RWPE2 (cell line): ENCODE measurements at regions not wholly inside any gene's neighbourhood (a gene's known extent, or its start where the extent isn't known, plus 50 kb on each side); places are given as distances from the start of the nearest gene placed in this dataset.

Source experiments
- ATAC-seq: fragments of 200-7000 bp; cut with Tn5 transposase; 3 replicates; pipeline ENCODE4 v1.9.1; 2021; ENCODE audit warnings: low read depth
- DNase-seq: peaks from one replicate; pipeline ENCODE4 v3.0.0-alpha.2; 2020; ENCODE audit warnings: low spot score
- H3K27ac ChIP-seq: fragments of 450-650 bp; 2 replicates; pipeline ENCODE4 v1.5.1; 2017; ENCODE audit warnings: mild to moderate bottlenecking; ENCODE audit not compliant: poor library complexity, severe bottlenecking
- H3K27me3 ChIP-seq: fragments of 250-450 bp; sonication (Bioruptor Pico); 2 replicates; pipeline ENCODE4 v1.5.1; 2021; ENCODE audit warnings: mild to moderate bottlenecking, moderate library complexity; ENCODE audit not compliant: insufficient read depth, poor library complexity, severe bottlenecking
- H3K36me3 ChIP-seq: fragments of 250-450 bp; sonication (Bioruptor Pico); 2 replicates; pipeline ENCODE4 v1.5.1; 2020; ENCODE audit warnings: low read depth, mild to moderate bottlenecking, moderate library complexity
- H3K4me1 ChIP-seq: fragments of 250-450 bp; sonication (Bioruptor Pico); 2 replicates; pipeline ENCODE4 v1.5.1; 2021; ENCODE audit warnings: mild to moderate bottlenecking, moderate library complexity; ENCODE audit not compliant: insufficient read depth, poor library complexity, severe bottlenecking
- H3K4me3 ChIP-seq: fragments of 250-450 bp; sonication (Bioruptor Pico); 2 replicates; pipeline ENCODE4 v1.5.1; 2021; ENCODE audit warnings: mild to moderate bottlenecking, moderate library complexity; ENCODE audit not compliant: severe bottlenecking
- H3K9me3 ChIP-seq: fragments of 250-450 bp; sonication (Bioruptor Pico); 2 replicates; pipeline ENCODE4 v1.5.1; 2021; ENCODE audit warnings: mild to moderate bottlenecking, moderate library complexity; ENCODE audit not compliant: severe bottlenecking
- TF ChIP-seq, protein P1 (sequence below): fragments of 450-650 bp; IDR thresholded peaks from one replicate; pipeline ENCODE4 v1.5.1; 2017; ENCODE audit warnings: mild to moderate bottlenecking, moderate library complexity; ENCODE audit not compliant: poor library complexity, severe bottlenecking

DNA sequence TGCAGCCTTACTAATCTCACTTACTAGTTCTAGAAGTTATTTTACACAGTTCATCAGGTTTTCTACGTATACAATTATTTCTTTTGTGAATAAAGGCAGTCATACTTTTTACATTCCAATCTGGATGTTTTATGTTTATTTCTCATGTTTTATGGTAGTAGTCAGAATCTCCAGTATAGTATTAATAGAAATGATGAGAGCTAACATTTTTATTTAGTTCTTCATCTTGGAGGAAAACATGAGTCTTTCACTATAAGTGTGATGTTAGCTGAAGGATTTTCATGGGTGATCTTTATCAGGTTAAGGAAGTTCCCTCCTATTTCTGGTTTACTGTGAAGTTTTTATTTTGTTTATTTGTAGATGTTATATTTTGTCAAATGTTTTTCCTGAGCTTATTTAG is 256.1 kb upstream of the GIMD1 start:
- no peak for ATAC-seq
- H3K36me3 ChIP-seq, result no peaks in the 10 kb centered on the region
- TF ChIP-seq, protein P1, sequence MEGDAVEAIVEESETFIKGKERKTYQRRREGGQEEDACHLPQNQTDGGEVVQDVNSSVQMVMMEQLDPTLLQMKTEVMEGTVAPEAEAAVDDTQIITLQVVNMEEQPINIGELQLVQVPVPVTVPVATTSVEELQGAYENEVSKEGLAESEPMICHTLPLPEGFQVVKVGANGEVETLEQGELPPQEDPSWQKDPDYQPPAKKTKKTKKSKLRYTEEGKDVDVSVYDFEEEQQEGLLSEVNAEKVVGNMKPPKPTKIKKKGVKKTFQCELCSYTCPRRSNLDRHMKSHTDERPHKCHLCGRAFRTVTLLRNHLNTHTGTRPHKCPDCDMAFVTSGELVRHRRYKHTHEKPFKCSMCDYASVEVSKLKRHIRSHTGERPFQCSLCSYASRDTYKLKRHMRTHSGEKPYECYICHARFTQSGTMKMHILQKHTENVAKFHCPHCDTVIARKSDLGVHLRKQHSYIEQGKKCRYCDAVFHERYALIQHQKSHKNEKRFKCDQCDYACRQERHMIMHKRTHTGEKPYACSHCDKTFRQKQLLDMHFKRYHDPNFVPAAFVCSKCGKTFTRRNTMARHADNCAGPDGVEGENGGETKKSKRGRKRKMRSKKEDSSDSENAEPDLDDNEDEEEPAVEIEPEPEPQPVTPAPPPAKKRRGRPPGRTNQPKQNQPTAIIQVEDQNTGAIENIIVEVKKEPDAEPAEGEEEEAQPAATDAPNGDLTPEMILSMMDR, result no peak
- DNase-seq, result no peak
- no peak overlapping the region for H3K4me3 ChIP-seq
- H3K9me3 ChIP-seq, result no peaks in the 10 kb centered on the region
- H3K27me3 ChIP-seq, result no peaks in the 10 kb centered on the region
- H3K27ac ChIP-seq, result no peak overlapping the region
- H3K4me1 ChIP-seq, result no peaks in the 10 kb centered on the region

DNA sequence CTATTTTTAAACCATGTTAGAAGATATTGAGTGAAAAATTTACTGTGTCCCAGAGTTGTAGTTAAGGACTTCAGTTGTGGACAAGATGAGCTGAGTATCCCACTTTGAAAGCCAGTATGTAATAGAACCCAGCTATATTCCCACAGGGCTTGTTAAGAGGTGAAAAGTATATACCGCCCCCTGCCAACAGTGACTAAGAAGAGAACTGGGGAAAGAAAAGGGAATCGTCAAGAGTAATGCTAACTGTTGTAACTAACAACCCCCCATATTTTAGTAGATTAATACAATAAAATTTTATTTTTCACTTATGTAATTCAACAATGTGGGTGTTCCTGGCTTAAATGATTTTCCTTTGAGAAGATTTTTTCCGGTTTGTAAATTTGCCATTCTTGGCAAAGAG is 250.4 kb upstream of the GIMD1 start:
- Histone ChIP-seq H3K36me3 (no peaks in the 10 kb centered on the region), H3K27ac (no peak overlapping the region), H3K4me3 (no peak overlapping the region), H3K4me1 (peaks cover 6% of the 10 kb centered on the region), H3K9me3 (no peaks in the 10 kb centered on the region), H3K27me3 (no peaks in the 10 kb centered on the region)
- no peak for DNase-seq
- ATAC-seq, result no peak
- TF ChIP-seq, protein P1, result no peak

DNA sequence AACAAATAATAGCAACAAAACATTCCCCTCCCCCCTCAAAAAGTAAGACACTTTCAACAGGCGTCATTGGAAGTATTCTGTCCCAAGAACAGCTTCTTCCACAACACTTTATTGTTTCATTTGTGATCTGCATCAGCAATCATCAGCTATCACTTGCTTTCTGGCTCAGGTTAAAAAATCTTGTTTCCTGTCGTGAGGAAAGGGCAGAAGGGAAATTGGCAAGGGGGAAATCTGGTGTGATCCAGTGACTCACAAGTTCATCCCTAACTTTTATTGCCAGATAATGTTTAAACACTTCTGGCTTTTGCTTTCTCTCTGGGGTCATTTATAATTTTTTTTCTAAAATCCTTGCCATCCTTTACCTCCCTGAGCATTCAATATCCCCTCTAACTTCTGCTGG is 247.4 kb upstream of the GIMD1 start:
- TF ChIP-seq, protein P1, result no peak
- H3K36me3 ChIP-seq, result no peaks in the 10 kb centered on the region
- no peak for DNase-seq

DNA sequence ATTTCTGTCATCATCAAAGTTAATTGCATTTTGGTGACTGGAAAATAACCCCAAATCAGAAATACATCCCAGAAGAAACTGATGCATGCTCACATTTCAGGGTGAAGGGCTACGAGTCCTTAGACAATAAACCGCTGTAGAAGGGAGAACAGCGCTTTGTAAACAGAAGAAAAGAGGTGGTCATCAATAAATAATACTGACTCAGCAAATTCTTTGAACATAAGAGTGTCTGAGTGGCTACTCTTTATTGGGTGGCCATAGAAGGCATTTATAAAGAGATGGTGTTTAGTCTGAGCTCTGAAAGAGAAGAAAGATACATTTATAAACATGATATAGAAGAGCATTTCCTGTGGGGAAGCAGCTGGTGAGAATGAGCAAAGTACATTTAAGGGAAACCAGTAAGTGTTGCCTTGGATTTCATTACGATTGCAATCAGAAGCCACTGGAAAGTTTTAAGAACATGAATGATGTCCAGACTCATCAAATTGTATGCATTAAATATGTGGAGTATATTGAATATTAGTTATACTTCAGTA is 246.9 kb upstream of the GIMD1 start:
- no peaks in the 10 kb centered on the region for H3K27me3 ChIP-seq
- TF ChIP-seq, protein P1, result no peak
- H3K9me3 ChIP-seq, result no peaks in the 10 kb centered on the region
- ATAC-seq (no peak), DNase-seq (no peak)
- H3K27ac ChIP-seq, result no peak overlapping the region
- peaks cover 6% of the 10 kb centered on the region for H3K4me1 ChIP-seq
- H3K4me3 ChIP-seq, result no peak overlapping the region
- H3K36me3 ChIP-seq, result no peaks in the 10 kb centered on the region

More for the DNA sequence above, 247.4 kb upstream of the GIMD1 start:
- no peak overlapping the region for H3K4me3 ChIP-seq
- no peaks in the 10 kb centered on the region for H3K9me3 ChIP-seq
- no peaks in the 10 kb centered on the region for H3K27me3 ChIP-seq
- H3K27ac ChIP-seq, result no peak overlapping the region
- no peak for ATAC-seq
- peaks cover 6% of the 10 kb centered on the region for H3K4me1 ChIP-seq

DNA sequence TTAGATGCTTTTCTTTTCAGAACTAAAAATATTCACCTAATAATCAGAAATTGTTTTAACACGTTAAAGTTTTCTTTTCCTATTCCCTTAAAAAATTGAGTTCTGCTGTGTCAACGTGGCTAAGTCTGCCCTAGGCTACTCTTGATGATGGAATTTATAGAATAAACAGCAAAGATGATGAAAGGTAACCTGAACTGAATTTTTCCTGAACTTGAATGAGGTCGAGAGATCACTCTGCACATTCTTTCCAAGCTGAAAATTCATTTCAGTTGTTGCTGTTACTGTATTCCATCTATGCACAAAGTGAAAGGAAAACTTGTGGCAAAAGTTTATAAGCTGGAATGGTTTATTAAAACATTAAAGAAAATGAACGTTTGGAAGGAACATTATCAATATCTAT is 245.9 kb upstream of the GIMD1 start:
- H3K4me3 ChIP-seq, result no peak overlapping the region
- H3K27ac ChIP-seq, result peak overlapping the region; percentile 6
- peaks cover 6% of the 10 kb centered on the region for H3K4me1 ChIP-seq
- ATAC-seq (peak; percentile 65; the same call in 2 of the 3 replicates), DNase-seq (no peak)
- no peaks in the 10 kb centered on the region for H3K9me3 ChIP-seq
- H3K27me3 ChIP-seq, result no peaks in the 10 kb centered on the region
- H3K36me3 ChIP-seq, result no peaks in the 10 kb centered on the region
- TF ChIP-seq, protein P1, result no peak
